GM21367 (cell line): ENCODE measurements at regions not wholly inside any gene's neighbourhood (a gene's known extent, or its start where the extent isn't known, plus 50 kb on each side); places are given as distances from the start of the nearest gene placed in this dataset.

Experiments used
- ATAC-seq: cut with Tn5 transposase; IDR thresholded peaks from one replicate; pipeline ENCODE4 v1.9.1; 2021; ENCODE audit not compliant: unreplicated experiment

DNA sequence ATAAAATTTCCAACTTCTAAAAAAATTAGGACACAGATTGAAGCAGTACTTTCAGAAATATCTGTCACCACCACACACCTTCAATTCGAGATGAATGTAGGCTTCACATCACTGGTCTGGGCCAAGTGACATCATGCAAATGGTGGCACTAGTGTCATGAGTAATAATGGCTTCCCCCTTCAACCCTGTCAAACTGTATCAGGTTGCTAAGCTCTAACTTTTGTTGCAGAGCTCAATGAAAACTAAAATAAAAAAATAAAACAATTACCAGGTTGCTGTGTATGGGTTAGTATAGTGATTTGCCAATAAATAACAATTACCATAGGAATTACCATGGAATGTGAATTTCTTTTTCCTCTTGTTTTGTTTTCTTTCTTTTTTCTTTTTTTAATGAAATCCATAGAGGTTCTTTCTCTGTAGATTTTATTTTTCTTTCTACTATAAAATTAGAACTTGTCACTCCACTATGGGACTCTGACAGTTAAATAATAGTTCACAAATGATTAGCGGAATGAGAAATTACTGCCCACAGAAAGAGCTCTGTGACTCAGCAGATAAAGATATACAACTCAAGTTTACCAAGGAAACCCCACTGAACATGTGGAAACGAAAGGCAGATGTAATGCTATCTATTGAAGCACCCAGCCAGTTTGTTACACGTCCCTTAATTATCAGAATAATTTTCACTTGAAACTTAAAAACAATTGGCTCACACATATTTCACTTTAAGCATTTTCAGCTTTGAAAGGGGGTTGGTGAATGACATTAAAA is 783.8 kb upstream of the WWC1 start:
- ATAC-seq, result no peak

DNA sequence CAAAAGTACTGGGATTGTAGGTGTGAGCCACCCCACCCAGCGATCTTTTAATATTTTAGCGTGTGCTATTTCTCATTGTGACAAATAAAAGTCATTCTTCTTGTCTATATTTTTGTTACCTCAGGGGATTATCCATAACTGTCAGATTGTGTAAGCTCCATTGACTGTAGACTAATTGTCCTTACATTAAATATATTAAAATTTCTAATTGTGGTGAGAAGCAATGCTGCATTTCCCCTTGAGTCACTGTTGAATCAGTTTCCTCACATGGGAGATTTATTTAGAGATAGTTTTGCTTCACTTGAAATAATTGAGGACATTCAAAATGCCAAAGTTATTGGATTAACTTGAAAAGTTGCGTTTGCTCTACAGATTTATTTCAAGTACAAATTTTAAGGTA is 782.4 kb upstream of the WWC1 start:
- ATAC-seq, result no peak

DNA sequence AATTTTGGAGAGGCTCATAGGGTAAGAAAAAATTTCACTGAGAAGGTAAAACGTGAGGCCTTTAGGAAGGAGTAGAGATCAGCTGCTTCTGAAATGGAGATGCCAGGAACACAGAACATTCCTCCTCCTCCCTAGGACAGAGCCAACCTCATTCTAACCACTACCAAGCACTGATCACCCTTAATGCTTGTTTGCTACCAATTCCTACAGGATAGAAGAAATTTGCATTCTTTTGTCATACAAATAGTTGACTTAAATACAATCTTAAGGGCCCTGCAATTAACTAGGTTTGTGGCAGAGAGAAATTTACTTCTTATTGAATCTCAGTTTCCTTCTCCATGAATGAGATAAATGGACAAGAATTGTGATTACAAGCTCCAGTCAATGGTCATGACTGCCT is 780.2 kb upstream of the WWC1 start:
- no peak for ATAC-seq

DNA sequence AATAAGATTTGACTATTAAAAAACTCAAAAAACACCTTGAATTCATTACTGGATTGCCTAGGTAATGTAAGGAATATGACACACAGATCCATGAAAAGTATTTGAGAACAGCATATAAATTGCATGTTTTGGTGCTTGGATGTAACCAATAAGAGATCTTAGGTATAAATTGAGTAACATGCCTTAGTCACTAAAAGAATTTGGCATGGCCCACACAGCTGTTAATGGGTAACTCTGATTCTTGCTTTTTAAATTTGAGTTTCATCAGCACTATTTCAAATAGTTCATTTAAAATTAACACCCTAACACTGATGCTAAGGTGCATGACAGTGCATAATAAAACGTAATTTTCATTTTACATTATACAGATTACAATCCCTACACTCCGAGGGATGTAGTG is 779.3 kb upstream of the WWC1 start:
- ATAC-seq, result no peak

DNA sequence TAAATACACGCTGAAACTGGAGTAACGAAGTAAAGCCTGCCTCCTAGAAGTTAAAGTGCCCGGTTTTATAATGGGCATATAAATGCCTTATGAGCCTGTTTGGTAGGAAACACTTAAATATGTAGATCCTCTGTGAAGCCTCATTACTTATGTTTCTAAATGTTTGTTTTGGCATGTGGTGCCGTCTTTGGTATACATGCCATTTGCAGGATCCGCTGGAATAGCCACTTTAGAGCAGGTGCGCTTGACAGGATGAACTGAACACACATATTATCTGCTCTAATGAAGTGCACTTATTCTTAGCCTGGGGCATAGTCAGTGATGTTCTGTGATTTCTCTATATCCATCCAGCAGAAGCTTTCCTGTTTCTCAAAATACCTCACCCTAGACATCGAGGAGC is 778.1 kb upstream of the WWC1 start:
- no peak for ATAC-seq

DNA sequence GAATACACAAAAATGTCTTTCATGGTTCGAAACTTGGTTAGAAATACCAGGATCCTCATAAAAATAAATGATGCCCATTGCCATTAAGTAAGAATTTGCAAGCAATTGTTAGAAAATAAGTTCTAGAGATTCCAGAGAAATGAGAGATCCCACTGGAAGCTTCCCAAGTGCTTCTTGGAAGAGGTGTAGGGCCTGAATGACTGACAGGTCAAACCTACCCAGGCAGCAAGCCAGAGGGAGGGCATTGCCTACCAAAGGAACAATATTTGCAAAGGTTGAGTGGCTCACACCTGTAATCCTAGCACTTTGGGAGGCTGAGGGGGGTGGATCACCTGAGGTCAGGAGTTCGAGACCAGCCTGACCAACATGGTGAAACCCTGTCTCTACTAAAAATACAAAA is 777.0 kb upstream of the WWC1 start:
- no peak for ATAC-seq

DNA sequence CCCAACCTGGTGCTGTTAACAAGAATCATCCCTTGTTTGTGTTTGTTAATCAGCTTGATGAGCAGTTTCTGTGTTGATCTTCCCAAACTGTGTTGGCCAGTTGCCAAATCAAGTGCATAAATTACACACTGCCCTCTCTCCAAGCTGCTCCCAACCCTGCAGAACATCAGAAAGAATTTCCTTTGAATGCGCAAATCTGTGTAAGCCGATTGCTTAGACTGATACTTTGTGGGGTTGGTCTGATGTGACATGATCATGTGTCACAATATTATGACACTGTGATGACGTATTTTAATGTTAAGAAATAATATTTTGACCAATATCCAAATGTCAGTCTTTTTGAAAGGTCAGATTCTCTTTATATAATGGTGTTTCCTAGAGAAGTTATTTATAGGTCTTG is 766.4 kb upstream of the WWC1 start:
- ATAC-seq, result no peak

DNA sequence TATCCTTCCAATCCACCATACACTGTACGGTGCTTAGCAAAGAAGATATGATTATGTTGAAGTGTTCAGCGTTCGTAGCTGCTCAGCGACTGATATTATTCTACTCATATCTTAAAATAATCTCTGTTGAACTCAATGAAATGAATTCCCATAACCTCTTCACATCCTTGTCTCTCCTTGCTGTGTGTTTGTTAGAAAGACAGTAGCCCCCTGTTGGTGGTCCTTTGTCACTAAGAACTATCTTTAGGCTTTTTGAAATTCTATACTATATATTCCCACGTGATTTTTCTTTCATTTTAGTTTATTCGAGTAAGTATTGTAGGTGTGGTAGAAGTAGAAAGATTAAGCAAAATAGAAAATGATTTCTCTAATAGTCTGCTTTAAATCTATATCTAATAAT is 762.8 kb upstream of the WWC1 start:
- ATAC-seq, result no peak

DNA sequence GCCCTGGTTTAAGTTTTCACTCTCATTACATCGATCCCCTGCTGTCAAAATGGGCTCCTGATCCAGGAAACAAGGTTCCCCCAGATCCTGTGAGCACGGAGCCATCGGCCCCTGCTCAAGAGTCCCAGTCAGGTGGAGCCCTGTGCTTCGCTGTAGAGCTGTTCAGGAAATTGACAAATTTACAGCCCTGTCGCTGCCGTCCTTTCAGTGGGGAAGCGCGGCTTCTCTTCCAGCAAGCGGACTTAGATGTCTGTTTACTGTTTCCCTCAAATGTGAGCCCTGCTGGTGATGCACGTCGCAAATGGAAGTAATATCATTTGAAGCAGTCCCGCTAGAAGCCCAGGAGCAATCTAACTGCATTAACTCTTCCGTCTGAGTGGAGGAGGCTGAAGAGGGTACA is 760.9 kb upstream of the WWC1 start:
- ATAC-seq, result no peak

DNA sequence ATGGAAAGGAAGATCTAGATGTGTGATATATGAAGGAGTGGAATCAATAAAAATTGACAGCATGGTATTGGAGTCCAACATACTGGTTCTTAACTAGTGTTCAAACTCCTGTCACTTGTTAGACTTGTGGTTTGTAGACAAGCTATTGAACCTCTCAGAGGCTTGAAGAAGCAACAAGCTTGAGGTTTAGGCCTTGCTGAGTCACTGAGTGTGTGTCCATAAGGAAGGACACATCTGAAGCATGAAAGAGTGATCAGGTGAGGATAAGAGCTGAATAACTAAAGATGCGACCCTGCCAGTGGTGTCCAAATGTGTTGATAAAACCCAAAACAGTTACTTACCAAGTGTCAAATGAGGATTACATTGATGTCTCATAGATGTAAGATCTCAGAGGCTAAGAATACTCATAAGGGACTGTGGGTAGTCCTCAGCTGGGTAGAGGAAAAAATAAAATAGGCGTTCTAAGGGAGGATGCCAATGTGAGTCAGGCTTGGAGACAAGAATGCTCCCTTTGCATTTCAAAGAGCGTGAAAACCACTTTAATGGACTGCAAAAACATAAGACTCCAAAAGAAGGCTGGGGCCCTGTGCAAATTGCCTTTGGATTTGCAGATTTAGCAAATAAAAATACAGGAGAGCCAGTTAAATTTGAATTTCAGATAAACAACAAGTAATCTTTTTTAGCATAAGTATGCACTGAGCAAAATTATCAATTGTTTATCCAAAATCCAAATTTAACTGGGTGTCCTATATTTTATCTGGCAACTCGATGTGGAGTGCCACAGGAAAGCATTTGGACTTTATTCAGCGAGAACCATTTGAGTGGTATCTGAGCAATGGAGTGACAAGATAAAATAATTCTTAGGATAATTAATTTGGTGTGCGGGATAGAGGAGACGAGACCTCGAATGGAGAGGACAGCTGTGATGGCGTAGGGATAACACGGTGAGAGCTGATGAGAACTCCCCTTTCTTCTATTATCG is 757.3 kb upstream of the WWC1 start:
- no peak for ATAC-seq

DNA sequence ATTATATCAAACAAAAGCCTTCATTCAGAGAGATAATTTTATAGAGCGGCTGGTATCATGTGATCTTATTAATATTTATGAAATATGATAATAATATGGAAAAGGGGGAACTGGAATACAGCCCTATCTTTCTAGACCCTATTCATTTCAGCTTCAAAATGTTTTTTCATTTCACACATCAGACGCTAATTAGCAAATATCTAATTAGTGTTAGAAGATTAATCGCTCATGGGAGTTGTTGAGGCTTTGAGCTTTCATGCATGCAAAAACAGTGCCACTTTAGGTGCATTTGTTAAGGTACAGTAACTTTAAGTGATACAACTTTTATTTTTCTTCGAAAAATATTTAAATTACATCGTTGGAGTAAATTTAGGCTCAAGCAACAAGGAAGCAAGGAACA is 751.7 kb upstream of the WWC1 start:
- no peak for ATAC-seq

DNA sequence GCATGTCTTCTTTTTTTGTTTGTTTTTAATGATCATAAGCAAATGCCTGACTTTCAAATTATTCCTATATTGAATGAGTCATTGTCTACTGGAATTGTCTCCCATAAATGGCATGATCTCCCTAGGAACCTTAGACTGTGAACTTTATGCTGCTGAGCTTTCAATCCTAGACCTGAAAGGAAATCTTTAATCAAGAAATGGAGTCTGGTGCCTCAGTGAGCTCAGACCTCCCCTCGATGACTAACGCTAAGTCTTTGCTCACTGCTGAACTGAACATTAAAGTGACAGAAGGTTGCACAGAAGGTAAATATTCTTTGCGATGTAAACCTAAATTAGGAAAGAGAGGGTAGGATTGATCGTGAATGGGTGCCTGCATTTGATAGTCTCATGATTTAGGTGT is 745.2 kb upstream of the WWC1 start:
- no peak for ATAC-seq

DNA sequence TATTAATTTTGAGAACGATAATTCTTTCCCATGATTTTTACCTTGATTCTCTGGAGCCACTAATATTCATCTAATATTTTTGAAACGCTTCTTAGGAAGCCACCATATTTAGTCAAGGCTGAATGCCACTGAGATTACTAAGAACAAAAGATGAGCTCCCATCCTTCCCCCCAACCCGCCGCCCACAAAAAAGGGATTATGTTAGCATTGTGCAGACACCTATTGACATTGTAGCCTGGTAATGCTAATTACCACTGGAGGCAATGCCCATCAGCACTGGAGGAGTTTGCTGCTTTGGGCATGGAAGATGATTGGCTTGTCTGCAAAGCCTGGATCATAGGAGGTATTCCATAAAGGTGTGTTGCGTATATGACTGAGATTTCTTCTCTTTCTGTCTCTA is 739.1 kb upstream of the WWC1 start:
- no peak for ATAC-seq

DNA sequence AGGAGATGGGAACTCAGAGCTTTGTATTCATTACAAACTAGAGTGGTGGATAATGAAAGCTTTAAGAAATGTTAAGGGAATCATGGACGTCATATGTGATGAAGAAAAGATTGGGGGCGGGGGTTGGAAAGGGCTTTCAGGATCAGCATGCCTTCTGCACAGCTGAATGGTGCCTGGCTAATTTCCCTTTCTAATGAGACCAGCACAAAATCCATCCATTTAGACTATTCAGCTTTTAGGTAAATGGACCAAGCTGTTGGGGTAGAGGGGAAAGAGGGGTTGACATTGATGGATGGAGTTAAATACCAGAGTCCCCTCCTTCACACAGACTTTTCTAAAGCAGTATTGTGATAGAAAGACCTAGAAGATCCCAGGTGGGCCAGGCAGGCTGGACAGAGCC is 737.9 kb upstream of the WWC1 start:
- no peak for ATAC-seq

DNA sequence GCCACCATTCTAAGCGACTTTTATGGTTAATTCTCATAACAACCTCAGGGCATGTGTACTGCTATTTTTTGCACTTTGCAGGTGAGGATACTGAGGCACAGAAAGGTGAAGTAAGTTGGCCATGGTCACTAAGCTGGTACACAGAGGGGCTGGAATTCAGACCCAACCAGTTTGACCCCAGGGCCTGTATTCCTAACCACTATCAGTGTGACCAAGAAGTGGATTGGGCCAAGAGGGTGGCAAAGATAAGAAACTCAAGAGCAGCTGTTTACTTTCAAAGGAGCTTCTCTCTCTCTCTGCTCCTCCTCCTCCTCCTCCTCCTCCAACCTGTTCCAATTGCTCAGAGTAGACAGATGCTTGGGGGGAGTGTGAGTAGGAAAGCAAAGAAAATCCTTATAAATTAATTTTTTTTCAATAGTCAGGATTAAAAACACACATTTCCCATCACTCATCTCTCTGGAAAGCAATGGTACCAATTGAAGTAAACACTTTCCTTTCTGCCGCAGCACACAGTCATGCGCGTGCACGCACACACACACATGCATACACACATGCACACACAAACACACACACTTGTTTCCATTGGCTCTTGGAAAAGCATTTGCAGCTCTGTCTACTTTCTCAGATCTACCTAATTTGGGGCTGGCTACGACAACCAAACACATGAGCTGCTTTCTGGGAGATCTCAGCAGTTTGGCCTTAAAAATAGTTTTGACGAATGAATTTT is 736.7 kb upstream of the WWC1 start:
- ATAC-seq, result no peak

DNA sequence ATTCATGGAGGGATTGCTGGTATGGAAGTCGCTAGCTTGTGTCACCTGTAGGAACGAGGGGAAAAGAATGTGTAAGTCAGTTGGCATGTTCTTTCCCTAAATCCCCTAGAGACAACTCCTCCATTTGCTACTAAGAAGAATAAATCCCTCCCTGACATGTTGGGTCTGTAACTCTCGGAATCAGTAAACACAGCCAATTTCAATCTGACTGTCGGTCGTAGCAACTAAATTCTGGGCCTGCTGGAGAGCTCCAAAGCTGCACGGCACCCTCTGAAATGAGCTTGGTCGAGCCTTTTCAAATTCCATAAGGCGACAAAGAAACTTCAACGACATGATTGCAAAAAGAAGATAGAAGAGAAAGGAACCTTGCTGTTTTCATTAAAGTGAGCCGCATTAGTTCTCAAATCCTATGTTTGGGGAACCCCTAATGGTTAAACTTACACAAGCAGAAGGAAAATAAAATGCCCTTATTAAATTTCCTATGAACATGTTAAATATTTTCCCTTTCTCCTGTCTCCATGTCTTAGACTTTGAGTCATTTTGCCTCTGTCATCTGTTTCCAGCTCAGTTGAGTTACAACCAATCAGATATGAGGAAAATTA is 735.8 kb upstream of the WWC1 start:
- no peak for ATAC-seq

DNA sequence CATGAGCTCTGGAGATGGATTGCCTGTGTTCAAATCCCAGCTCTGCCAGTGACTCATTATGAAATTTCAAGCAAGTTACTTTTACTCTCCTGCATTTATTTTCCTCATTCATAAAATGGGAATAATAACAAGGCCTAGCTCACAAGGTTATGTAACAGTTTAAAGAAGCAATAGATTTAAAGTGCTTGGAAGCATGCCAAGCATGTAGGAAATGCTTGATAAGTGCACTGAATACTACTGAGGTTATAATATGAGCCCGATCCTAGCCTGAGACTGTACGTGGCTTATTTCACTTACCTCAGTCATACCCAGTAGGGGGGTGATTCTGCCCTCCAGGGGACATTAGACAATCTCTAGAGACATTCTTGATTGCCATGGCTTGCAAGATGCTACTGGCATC is 734.1 kb upstream of the WWC1 start:
- no peak for ATAC-seq

DNA sequence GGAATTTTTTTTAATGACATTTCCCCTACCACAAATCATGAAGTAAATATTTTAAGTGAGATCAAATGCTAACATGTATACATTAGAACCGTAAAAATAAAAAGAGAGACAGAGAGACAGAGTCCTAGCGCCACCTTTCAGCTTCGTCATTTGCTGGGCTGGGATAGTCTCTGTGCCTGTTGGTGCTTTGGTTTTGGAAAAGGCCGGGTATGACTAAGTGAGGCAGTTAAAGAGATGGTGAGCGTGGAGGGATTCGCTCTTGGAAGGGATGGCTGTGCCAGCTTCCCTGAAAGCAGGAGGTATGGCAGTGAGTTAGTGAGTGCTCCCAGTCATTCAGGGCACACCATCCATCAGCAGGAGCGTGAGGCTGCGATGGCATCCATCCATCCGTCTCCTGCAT is 729.6 kb upstream of the WWC1 start:
- ATAC-seq, result no peak

DNA sequence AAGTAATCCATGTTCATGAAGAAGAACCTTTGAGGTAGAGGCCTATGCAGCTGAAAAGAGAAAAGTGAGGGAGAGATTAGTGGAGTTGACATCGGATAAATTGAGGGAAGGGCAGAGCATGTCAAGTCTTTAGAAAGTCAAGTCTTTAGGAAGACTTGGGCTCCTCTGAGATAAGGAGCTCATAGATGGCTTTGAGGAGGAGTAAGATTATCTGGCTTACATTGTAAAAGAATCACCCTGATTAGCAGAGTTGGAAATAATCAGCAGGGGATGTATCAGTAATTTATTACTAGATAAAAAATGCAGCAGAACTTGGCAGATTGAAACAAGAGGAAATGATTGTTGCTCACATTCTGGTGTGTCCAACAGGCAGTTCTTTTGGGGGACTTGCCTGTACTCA is 727.2 kb upstream of the WWC1 start:
- no peak for ATAC-seq

DNA sequence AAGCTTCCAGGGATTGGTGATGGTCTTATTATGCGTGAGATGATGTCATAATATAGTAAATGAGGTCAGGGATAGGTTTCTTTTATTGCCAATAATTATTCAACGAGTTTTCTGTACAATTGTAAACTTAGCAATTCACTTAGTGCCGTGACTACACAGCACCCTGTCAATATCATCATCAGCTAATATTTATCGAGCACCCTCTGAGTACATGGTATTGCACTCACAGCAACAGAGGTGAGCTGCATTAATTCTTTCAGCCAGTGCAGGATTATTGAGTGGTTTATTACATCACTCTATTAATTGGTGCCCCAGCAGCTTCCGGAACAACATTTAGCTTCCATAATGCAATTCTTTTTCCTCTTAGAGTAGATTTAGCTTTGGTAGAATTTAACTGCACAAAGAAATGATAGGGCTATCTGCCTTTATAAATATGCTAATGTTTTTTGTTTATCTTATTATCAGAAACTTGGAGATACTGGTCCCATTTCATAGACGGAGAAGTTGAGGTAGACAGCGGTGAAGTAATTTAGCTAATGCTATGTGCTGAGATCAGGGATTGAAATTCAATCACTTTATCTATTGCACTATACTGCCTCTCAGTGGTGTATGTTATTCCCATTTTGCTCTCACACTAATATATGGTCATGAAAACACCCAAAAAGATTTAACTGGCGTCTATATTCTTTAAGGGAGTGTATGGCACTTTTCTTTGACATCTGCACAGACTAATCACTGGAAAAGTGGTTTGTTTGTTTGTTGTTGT is 726.1 kb upstream of the WWC1 start:
- ATAC-seq, result no peak

DNA sequence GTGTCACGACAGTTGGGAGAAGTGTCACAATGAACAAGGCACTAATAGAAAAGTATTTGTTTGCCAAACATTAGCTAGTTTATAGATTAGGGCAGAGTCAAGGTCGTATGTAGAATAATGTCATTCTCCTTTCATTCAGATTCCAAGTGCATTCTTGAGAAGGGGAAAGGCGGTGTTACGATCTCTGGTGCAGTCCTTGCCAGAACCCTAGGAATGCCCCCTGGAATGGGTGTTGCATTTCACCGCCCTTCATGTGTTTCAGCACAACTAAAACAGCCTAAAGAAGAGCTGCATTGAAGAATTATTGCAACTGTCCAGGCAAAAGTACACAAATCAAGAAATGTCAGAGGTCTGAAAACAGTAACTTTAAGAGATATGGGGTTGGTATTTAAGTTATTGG is 721.0 kb upstream of the WWC1 start:
- ATAC-seq, result no peak
